GOT3 (cell line): ENCODE measurements at regions not wholly inside any gene's neighbourhood (a gene's known extent, or its start where the extent isn't known, plus 50 kb on each side); places are given as distances from the start of the nearest gene placed in this dataset.
A peak's percentile ranks its signal among the peaks of the same experiment; 100 is the strongest.

Source experiments
- DNase-seq: peaks from one replicate; lab custom pipeline; 2025; ENCODE audit warnings: mixed read lengths; lab: John Stamatoyannopoulos, UW

- no peak for DNase-seq
Measured at GRCh38 chr4:4637710-4638109, 95.9 kb upstream of the STX18 start.

- no peak for DNase-seq
Measured at GRCh38 chr4:4633431-4633830, 91.6 kb upstream of the STX18 start.

DNA sequence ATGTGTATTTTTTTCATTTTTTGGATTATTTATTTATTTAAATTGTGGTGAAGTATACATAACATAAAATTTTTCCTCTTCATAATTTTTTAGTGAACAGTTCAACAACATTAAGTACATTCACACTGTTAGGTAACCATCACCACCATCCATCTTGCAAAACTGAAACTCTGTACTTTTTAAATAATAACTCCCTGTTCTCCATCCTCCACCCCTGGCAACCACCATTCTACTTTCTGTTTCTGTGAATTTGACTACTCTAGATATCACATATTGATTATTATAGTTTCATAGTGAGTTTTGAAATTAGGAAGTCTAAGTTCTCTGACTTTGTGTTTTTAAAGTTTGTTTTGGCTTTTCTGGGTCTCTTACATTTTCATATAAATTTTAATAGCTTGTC is 89.3 kb upstream of the STX18 start:
- no peak for DNase-seq

GRCh38 chr4:4627906-4628305 is 86.1 kb upstream of the STX18 start:
- DNase-seq: no peak

DNA sequence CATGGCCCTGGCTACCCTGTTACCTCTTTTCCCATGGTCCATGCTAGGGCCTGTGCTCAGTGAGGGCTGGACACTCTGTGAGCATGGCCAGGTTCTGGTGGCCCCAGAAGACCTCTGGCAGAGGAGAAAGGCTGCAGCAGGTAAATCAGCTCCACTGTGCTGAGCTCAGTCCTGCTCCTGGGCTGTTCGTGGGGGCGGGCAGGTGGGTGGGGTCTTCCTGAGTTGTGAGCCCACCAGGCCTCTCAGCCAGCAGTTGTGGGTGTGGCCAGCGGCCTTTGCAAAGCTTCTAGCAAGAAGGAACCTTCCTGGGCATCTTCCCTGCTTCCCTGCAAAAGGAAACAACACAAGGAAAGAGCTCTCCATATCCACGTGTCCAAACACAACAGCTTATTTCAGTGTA is 85.3 kb upstream of the STX18 start:
- DNase-seq: no peak

DNA sequence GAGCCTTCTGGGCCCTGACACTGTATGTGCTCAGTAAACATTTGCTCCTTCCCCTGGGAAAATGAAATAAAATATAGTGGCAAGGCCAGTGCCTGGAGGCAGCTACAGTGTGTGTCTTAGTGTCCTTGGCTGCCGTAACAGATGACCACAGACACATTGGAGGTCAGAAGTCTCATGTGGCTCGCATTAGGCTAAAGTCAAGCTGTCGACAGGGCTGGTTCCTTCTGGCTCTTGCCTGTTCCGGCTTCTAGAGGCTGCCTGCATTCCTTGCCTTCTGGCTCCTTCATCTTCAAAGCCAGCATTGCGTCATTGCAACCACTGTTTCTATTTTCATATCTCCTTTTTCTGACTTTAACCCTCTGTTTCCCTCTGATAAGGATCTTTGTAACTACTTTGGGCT is 83.6 kb upstream of the STX18 start:
- DNase-seq: no peak

DNA sequence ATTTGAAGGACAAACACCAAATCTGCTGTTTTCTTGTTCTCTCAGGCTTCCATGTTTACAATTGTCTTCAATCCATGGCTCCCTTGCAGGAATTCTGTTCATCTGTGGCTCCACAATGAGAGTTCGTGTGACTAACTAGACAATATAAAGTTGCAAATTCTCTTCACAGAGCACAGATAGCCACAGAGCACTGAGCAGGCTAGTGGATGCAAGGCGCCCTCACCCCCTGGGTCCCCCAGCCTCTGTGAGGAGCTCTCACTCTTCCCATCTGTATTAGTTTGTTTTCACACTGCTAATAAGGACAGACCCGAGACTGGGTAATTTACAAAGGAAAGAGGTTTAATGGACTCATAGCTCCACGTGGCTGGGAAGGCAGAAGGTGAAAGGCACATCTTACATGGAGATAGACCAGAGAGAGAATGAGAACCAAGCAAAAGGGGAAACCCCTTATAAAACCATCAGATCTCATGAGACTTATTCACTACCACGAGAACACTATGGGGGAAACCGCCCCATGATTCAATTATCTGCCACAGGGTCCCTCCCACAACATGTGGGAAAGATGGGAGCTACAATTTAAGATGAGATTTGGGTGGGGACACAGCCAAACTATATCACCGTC is 82.5 kb upstream of the STX18 start:
- DNase-seq: no peak

- DNase-seq: no peak
Measured at GRCh38 chr4:4619821-4620220, 78.0 kb upstream of the STX18 start.

- DNase-seq: no peak
Measured at GRCh38 chr4:4618847-4619246, 77.0 kb upstream of the STX18 start.

DNA sequence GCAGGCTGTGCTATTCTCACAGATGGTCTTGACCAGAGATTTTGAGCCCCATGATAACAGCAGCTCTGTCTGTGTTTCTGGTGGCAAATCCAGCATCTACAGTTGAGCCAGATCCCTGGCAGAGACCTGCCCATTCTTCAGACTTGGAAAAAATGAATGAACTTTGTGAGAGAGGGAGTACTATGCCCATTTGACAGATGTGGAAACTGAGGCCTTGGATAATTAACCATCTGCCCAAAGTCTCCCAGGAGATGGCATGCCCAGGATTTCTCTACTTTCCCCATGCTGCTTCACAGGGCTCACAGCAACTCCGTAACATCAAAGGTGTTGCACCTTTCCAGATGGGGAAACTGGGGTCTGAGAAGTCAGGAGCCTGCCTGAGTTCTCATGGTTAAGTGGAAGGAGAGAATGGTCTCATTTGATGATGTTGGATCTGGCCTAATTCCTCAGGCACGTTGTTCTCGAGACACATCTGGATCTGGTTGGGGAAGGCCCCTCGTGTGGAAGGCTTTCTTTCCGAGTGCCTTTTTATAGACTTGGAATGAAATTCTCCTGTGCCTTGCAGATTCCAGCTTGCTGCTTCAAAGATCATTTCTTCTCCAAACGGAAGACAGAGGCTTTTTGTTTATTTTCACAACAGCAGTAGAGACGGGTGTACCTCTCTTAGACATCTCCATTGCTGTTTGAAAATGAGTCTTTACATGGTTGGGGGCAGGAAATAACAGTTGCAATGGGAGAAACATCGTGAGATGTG is 73.3 kb upstream of the STX18 start:
- DNase-seq: no peak

GRCh38 chr4:4613641-4614286 is 71.9 kb upstream of the STX18 start:
- peak; percentile 70 for DNase-seq

- DNase-seq: no peak
Measured at GRCh38 chr4:4613126-4613465, 71.2 kb upstream of the STX18 start.

- no peak for DNase-seq
Measured at GRCh38 chr4:4610672-4611071, 68.8 kb upstream of the STX18 start.

- DNase-seq: no peak
Measured at GRCh38 chr4:4609622-4610334, 67.9 kb upstream of the STX18 start.

DNA sequence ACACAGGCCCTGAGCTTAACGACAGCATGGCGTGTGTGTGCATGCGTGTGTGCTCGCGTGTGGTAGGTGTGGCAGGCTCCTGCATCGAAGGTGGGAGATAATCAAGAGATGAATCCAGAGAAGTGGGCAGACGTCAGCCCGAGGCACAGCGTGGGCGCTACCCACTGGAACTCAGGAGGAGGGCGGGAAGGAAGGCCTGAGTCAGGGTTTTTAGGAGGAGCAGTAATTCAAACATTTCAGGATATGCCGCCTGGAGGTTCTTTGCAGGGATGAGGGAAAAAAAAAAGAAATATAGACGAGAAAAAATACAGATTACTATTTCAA is 66.3 kb upstream of the STX18 start:
- DNase-seq: no peak

- no peak for DNase-seq
Measured at GRCh38 chr4:4607336-4608213, 65.7 kb upstream of the STX18 start.

DNA sequence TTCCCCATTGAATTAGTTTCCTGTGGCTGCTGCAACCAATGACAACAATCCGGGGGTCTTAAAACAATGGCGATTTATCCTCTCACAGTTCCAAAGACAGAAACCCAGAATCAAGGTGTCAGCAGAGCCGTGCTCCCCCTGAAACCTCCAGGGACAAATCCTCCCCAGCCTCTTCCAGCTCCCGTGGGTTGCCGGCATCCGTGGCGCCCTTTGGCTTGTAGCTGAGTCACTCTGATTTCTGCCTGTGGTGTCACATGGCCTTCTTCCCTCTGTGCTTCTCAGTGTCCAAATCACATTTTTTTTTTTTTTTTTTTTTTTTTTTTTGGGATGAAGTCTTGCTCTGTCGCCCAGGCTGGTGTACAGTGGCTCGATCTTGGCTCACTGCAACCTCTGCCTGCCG is 64.5 kb upstream of the STX18 start:
- DNase-seq: no peak

DNA sequence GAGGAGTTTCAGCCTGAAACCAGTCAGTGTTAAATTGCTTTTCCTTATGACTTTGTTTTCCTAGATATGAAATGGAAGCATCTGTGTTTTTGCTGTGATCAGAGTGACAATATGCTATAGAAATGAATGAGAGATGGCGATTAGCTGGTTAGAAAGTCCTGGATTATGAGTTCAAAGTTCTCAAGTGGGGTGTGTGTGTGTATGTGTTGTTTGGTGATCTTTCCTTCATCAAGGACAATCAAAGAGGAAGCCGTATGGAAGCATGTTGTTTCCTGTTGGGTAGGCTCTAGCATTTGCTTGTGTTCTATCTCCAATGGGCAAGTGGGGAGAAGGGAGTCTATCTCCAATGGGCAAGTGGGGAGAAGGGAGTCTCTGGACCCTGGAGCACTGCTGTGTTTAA is 64.0 kb upstream of the STX18 start:
- DNase-seq: no peak

GRCh38 chr4:4603592-4603991 is 61.7 kb upstream of the STX18 start:
- no peak for DNase-seq

GRCh38 chr4:4603067-4603466 is 61.2 kb upstream of the STX18 start:
- DNase-seq: no peak

DNA sequence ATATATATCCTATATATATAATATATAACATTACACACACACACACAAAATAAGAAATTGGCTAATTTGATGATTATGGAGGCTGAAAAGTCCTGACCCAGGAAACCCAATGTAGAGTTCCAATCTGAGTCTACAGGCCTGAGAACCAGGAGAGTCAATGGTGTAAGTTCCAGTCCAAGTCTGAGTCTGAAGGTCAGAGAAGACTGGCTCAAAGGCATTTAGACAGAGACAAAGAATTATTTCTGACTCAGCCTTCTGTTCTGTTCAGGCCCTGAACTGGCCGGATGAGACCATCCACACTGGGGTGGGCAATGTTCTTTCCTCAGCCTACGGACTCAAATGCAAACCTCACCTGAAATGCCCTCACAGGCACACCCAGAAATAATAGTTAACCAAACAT is 60.6 kb upstream of the STX18 start:
- no peak for DNase-seq

DNA sequence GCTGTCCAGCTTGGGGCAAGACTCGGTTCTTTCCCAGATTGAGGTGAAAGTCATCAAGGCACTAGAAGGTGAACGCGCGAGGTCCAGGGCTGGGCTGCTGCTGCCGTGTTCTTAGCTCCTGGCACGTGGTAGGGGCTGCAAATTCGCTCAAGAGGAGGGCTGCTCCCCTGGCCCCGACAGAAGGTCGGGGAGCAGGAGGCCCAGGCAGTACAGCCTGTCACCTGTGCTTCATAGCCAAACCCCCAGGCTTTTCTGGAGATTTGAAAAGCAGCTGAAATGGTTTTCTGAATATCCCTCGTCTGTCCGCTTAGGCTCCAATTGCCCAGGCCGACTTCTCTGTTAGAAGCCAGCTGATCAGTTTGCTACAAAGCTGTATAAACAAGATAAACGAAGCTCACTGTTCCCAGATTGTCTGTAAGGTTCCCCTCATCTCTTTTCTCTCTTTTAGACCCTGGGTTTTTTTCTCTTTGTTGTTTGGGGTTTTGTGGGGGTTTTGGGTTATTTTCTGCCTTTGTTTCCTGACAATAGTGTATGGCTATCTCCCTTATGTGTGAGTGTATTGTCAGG is 60.0 kb upstream of the STX18 start:
- DNase-seq: no peak
